HG02610 (cell line): ENCODE measurements at regions not wholly inside any gene's neighbourhood (a gene's known extent, or its start where the extent isn't known, plus 50 kb on each side); places are given as distances from the start of the nearest gene placed in this dataset.
"Not testable (repeated sequence)": the region's sequence is repeated elsewhere in the genome, so short reads cannot be mapped to it uniquely, and the experiment has no call there.

Experiments used
- ATAC-seq: cut with Tn5 transposase; IDR thresholded peaks from one replicate; pipeline ENCODE4 v1.9.1; 2021; ENCODE audit warnings: mild to moderate bottlenecking, moderate library complexity; ENCODE audit not compliant: unreplicated experiment

- ATAC-seq, result no peak
Measured at GRCh38 chr5:27463446-27464149, 425.2 kb upstream of the CDH9 start.

GRCh38 chr5:27462936-27463335, 424.6 kb upstream of the CDH9 start:
- no peak for ATAC-seq

DNA sequence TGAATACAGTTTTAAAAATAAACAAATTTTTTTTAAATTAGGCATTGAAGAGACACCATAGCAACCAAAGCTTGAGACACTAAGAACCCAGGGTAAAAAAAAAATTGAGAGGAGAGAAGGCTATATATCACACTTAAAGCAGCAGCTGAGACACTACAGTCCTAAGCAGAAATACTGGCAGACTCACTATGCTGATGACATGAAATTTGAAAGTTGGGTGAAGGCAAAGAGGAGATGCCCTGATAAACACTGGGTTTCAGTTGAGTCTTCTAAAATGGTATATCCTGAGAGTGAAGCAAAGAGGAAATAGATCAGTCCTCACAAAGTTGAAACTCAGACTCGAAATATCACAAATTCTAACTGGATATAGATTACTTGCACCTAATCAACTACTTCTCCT, 419.9 kb upstream of the CDH9 start:
- ATAC-seq, result peak; percentile 56

DNA sequence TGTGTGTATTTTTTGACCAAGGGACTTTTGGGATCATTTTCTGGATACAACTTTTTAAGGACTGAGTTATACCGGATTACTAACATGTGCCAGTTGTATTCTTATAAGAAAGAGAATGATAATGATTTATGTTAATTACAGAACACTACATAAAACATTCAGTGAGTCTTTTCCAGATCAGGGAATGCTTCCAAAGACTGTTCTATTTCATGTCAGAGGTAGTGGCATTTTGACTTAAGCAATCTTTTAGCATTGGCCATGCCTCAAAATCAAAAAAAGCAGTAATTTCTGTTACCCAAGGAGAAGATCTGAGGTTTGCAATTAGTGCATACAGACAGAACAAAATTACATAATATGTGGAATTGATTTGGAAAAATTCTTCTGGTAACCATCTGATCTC, 413.0 kb upstream of the CDH9 start:
- no peak for ATAC-seq

GRCh38 chr5:27450607-27451006, 412.2 kb upstream of the CDH9 start:
- ATAC-seq, result no peak

DNA sequence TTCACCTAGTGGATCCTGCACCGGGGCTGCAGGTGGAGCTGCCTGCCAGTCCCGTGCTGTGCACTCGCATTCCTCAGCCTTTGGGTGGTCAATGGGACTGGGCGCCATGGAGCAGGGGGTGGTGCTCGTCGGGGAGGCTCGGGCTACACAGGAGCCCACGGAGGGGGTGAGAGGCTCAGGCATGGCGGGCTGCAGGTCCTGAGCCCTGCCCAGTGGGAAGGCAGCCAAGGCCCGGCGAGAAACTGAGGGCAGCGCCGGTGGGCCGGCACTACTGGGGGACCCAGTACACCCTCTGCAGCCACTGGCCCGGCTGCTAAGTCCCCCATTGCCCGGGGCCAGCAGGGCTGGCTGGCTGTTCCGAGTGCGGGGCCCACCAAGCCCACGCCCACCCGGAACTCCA, 401.0 kb upstream of the CDH9 start:
- ATAC-seq, result not testable (repeated sequence)

- peak; percentile 91 for ATAC-seq
Measured at GRCh38 chr5:27437594-27438200, 399.3 kb upstream of the CDH9 start.

- no peak for ATAC-seq
Measured at GRCh38 chr5:27434335-27434734, 395.9 kb upstream of the CDH9 start.

GRCh38 chr5:27414099-27414498, 375.7 kb upstream of the CDH9 start:
- no peak for ATAC-seq

DNA sequence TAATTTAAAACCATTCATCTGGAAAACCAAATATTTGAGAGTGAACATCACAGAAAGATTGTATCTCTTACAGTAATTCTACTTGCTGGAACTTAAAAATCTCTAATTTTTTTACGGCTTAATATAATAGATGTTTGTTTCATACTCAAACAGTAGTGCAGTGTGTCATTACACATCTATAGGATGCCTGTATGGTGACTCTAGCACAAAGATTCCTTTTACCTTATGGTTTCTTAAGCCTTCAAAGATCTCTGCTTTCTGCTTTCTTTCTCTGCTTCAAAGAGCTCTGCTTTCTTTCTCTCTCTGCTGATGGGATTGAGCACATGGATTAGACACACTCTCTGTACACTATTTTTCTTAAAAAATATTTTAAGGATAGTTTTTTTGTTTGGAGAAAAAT, 374.0 kb upstream of the CDH9 start:
- no peak for ATAC-seq

- ATAC-seq, result no peak
Measured at GRCh38 chr5:27406020-27406419, 367.6 kb upstream of the CDH9 start.

DNA sequence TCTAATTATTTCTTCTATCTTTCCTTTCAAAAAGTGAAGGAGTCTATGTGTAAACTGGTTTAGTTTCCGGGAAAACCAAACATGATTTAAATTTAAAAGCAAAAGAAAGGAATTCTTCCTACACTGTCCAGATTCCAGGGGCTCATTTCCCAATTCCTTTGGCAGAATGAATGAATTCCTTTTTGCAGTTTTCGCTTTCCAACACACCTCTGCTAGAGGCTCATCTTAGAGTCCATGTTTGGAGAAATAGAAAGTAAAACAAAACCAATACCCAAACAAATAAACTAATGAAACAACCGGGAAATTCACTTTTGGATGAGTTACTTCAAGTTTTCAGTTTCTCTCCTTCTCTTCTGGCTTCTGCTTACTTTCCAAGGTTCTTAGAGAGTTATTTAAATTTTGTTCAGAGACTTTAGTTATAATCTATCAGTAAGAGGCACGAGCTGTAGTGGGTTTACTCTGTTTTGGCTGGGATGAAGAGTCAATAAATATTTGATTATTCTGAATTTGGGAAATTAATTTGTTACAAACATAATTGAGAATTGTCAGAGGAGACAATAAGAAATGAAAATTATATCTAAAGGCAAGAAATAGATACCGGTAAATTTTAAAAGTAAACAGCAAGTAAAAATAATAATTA, 365.0 kb upstream of the CDH9 start:
- ATAC-seq, result no peak

DNA sequence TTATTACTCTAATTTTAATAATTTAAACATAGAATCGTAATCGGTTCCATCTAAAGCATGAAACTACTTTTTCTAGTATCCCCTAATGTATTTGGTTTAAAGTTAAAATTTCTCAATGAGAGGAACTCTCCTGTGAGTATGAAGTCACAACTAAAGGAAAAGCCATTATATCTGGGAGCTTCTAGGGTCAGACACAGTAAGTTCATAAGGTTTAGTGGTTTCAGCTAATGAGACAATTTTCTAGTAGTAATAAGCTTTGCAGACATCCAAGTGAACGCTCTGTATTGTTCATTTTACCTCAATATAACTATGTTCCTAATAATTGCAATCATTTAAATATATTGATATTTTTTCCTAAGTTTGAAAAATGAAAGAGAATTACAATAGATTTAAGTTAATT, 364.4 kb upstream of the CDH9 start:
- no peak for ATAC-seq

DNA sequence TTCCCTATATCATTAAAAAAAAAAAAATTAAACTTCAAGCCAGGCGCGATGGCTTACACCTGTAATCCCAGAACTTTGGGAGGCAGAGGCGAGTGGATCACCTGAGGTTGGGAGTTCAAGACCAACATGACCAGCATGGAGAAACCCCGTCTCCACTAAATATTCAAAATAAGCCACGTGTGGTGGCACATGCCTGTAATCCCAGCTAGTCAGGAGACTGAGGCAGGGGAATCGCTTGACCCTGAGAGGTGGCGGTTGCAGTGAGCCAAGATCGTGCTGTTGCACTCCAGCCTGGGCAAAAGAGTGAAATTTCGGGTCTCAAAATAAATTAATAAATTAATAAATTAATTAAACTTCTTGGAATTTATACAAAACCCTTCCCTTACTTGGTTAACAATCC, 358.6 kb upstream of the CDH9 start:
- no peak for ATAC-seq

DNA sequence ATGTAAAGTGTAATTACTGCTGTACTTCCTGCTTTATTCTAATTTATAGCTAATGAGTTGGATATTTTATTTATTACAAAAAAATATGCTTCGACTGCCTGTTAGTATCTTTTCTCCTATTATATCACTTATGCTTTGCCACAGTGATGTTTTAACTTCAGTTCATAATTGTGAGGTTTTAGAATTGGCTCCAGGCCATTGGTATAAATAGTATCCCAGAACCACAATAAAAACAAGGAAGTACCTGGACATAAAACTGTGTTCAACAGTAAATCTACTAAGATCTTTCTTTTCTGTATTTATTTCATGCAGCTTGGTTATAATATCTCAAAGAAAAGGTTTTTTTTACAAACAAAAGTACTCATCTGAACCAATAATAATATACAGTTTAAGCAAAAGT, 354.3 kb upstream of the CDH9 start:
- ATAC-seq, result no peak

- ATAC-seq, result no peak
Measured at GRCh38 chr5:27389696-27390095, 351.3 kb upstream of the CDH9 start.

- ATAC-seq, result no peak
Measured at GRCh38 chr5:27388755-27389154, 350.4 kb upstream of the CDH9 start.

- ATAC-seq, result no peak
Measured at GRCh38 chr5:27387535-27388073, 349.2 kb upstream of the CDH9 start.

- no peak for ATAC-seq
Measured at GRCh38 chr5:27381686-27382085, 343.3 kb upstream of the CDH9 start.

- no peak for ATAC-seq
Measured at GRCh38 chr5:27377626-27378025, 339.2 kb upstream of the CDH9 start.

GRCh38 chr5:27353970-27354369, 315.6 kb upstream of the CDH9 start:
- no peak for ATAC-seq

DNA sequence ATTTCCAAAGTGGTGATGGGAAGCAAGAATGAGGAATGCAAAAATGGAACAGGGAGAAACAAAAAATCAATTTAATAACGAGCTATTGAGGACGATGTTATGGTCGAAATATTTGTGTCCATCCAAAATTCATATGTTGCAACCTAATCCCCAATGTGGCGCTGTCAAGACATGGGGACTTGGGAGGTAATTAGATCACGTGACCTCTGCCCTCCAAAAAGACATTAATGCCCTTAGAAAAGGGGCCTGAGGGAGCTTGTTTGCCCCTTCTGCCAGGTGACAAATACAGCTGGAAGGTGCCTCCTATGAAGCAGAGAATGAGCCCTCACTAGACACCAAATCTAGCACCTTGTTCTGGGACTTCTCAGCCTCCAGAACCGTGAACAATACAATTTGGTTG, 315.2 kb upstream of the CDH9 start:
- no peak for ATAC-seq
